ENCODE measurements at regions not wholly inside any gene's neighbourhood (a gene's known extent, or its start where the extent isn't known, plus 50 kb on each side); places are given as distances from the start of the nearest gene placed in this dataset.
"Not testable (repeated sequence)": the region's sequence is repeated elsewhere in the genome, so short reads cannot be mapped to it uniquely, and the experiment has no call there.

GRCh38 chr7:112937651-112938415, 147.6 kb upstream of the TMEM168 start:
- DNase-seq (ENCODE audit: low spot score) = no peak

GRCh38 chr7:112933598-112933997, 143.4 kb upstream of the TMEM168 start:
- no peak for DNase-seq (ENCODE audit: low spot score)

GRCh38 chr7:112930787-112931186, 140.6 kb upstream of the TMEM168 start:
- peak; percentile 92 for DNase-seq (ENCODE audit: low spot score)

GRCh38 chr7:112929421-112929820, 139.2 kb upstream of the TMEM168 start:
- no peak for DNase-seq (ENCODE audit: low spot score)

- DNase-seq (ENCODE audit: low spot score) = no peak
These were observed 135.8 kb upstream of the TMEM168 start for GRCh38 chr7:112926018-112926417.

- DNase-seq (ENCODE audit: low spot score) = not testable (repeated sequence)
These were observed 132.4 kb upstream of the TMEM168 start for GRCh38 chr7:112922546-112922945.

- DNase-seq (ENCODE audit: low spot score) = not testable (repeated sequence)
These were observed 126.2 kb upstream of the TMEM168 start for GRCh38 chr7:112916431-112916830.

GRCh38 chr7:112908086-112908485, 117.9 kb upstream of the TMEM168 start:
- no peak for DNase-seq (ENCODE audit: low spot score)

- no peak for DNase-seq (ENCODE audit: low spot score)
These were observed 117.5 kb upstream of the TMEM168 start for GRCh38 chr7:112907658-112908057.

- no peak for DNase-seq (ENCODE audit: low spot score)
These were observed 115.8 kb upstream of the TMEM168 start for GRCh38 chr7:112905950-112906349.

- no peak for DNase-seq (ENCODE audit: low spot score)
These were observed 115.2 kb upstream of the TMEM168 start for GRCh38 chr7:112905413-112905812.

- peak; percentile 57 for DNase-seq (ENCODE audit: low spot score)
These were observed 108.5 kb upstream of the TMEM168 start for GRCh38 chr7:112898432-112899290.

- DNase-seq (ENCODE audit: low spot score) = no peak
These were observed 107.7 kb upstream of the TMEM168 start for GRCh38 chr7:112897839-112898431.

- DNase-seq (ENCODE audit: low spot score) = no peak
These were observed 105.9 kb upstream of the TMEM168 start for GRCh38 chr7:112896026-112896601.

- no peak for DNase-seq (ENCODE audit: low spot score)
These were observed 102.1 kb upstream of the TMEM168 start for GRCh38 chr7:112892263-112892662.

GRCh38 chr7:112891698-112892097, 101.5 kb upstream of the TMEM168 start:
- DNase-seq (ENCODE audit: low spot score) = no peak

GRCh38 chr7:112889834-112890438, 99.7 kb upstream of the TMEM168 start:
- DNase-seq (ENCODE audit: low spot score) = no peak

- DNase-seq (ENCODE audit: low spot score) = no peak
These were observed 99.1 kb upstream of the TMEM168 start for GRCh38 chr7:112889268-112889667.

GRCh38 chr7:112888781-112889180, 98.6 kb upstream of the TMEM168 start:
- DNase-seq (ENCODE audit: low spot score) = no peak

- no peak for DNase-seq (ENCODE audit: low spot score)
These were observed 97.8 kb upstream of the TMEM168 start for GRCh38 chr7:112887976-112888375.

GRCh38 chr7:112887337-112887736, 97.1 kb upstream of the TMEM168 start:
- DNase-seq (ENCODE audit: low spot score) = no peak

GRCh38 chr7:112886208-112886607, 96.0 kb upstream of the TMEM168 start:
- DNase-seq (ENCODE audit: low spot score) = no peak

All from COLO829 (cell line).